Left colon (tissue), 2 donors: ENCODE measurements at regions not wholly inside any gene's neighbourhood (a gene's known extent, or its start where the extent isn't known, plus 50 kb on each side); places are given as distances from the start of the nearest gene placed in this dataset.
"Not testable (repeated sequence)": the region's sequence is repeated elsewhere in the genome, so short reads cannot be mapped to it uniquely, and the experiment has no call there.

Source experiments
- ATAC-seq: fragments of 200-7000 bp; cut with Tn5 transposase; one replicate; pipeline ENCODE4 v1.9.1; 2020; ENCODE audit warnings: mild to moderate bottlenecking, moderate library complexity
- DNase-seq, 2 donors: peaks; one replicate each; pipeline ENCODE4 v3.0.0-alpha.2; 2020
- intact Hi-C, 2 donors: fragments of 100-400 bp; cut with DNase I in 1 of 2; cut with micrococcal nuclease in 1 of 2; formaldehyde crosslinking; loops; one replicate each; pipeline versions ENCODE4 v1.11.2 to v1.14.0; 2022; cut with DNase I, micrococcal nuclease
- donor health status: DM: no; HTN: no; CAD: no.
- donor health status: DM: yes; HTN: yes; CAD: no.

DNA sequence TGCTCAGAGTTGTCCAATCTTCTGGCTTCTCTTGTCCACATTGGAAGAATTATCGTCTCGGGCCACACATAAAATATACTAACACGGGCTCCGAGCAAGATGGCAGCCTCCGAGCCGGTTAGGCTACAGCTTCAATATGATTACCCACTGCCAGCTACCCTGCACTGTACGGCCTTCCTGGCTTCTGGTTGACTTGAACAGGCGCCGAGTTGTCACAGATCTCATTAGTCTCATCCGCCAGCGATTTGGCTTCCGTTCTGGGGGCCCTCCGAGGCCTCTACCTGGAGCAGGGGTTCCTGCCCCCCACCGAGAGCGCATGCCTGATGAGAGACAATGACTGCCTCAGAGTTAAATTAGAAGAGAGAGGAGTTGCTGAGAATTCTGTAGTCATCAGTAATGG is 101.2 kb upstream of the NUDT6 start:
- intact Hi-C loops = no loop called here
- DNase-seq (no peak), ATAC-seq (no peak)

DNA sequence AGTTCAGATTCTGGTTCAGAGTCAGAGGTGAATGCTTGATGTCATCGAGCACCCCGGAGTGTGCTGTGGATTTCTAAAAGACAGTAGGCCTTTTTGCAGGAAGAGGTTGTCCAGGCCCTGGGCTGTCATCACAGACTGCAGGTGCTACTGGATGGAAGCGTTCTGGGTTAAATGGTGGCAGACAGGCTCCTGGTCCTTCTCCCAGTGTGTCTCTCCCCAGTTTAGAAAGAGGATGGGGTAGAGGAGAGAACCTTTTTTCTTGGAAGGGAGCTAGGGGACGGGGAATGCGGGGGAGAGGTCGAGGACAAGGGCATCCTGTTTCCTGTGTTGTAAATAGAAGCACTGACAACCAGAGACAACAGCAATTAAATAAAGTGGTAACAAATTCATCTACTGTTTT is 102.3 kb upstream of the NUDT6 start:
- intact Hi-C loops = no loop called here
- DNase-seq (no peak), ATAC-seq (no peak)

DNA sequence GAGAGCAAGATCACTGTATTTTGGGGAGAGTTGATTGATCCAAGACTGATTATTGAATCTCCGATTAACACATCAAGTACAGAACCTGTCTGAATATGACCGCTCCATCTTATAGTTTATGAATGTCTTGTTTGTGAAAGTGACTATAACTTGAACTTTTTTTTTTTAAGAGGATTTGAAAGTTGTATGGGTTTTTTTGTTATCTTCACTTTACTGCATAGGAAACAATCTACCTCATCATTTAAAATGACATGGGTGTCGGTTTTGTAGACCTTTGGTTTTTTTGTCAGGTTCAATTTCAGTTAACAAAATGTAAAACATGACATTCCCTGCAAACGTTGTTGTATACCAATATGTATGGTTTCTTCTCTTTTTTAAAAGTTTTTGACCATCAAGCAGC is 103.0 kb upstream of the NUDT6 start:
- intact Hi-C loops = no loop called here
- ATAC-seq (no peak), DNase-seq (no peak)

DNA sequence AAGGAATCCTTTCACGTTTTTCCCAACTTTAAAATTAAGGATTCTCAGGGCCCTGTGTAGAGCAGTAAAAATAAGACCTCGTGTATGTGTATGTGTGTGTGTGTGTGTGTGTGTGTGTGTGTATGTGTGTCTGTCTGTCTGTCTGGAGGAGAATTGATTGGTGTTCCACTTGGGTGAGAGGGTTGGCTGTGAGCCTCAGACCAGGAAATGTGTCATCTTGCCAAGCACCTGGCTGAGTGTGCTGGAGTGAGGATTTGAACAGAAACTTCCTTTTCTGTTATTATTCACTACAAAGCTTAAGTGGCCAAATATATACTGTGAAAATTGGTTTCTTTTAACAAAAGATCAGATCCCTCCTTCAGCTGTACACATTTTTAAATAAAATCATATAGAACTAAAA is 103.6 kb upstream of the NUDT6 start:
- DNase-seq, intact Hi-C loops, ATAC-seq: not testable (repeated sequence)

DNA sequence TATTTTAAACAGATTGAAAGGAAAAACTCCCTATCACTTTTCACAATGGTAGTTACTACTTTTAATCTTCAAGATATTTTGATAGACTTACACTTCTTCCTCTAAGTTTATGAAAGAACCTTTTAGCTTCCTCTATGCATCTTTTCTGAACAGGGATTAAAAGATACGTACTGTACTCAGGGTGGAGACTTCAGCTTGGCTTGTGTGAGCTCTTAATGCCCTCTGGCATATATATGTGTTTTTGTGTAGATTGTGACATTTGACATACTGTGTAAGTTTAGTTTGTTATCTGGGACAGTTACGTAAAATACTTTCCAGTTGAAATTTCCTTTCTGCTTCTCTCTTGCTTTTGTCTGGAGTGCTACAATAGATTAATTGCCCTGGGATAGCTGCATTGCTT is 109.3 kb upstream of the NUDT6 start:
- intact Hi-C loops = no loop called here
- ATAC-seq = no peak
- no peak for DNase-seq

DNA sequence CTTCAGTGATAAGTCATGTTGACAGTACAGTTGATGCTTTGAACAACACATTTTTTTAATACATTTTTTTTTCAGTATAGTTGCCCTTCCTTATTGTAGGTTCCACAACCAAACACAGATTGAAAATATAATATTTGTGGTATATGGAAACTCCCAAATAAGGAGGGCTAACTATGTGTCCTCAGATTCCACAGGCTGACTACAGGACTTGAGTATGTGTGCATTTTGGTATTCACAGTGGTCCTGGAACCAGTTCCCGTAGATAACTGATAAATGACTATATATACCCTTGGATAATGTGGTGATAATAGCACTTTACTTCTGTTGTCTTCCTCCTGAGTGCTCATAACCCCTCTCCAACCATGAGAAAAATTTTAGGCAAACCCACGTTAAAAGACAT is 111.6 kb upstream of the NUDT6 start:
- intact Hi-C loops = no loop called here
- ATAC-seq (no peak), DNase-seq (no peak)

DNA sequence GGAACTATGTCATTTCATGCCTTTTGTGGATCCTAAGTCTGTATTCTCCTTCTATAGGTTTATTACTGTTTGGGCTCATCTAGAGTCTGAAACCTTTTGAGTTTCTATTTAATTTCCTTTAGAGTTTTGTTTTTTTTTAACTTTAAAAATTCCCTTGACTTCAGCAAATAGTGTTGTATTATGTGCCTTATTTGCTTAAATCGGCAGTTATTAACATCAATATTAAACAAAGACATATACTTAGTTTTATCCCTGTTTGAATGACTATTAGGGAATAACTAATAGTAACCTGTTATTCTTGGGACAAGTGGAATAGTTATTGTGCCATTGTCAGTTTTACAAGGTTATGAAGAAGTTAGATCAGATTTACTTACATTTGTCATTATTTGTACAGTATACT is 112.8 kb upstream of the NUDT6 start:
- DNase-seq = no peak
- no peak for ATAC-seq
- intact Hi-C loops = no loop called here

DNA sequence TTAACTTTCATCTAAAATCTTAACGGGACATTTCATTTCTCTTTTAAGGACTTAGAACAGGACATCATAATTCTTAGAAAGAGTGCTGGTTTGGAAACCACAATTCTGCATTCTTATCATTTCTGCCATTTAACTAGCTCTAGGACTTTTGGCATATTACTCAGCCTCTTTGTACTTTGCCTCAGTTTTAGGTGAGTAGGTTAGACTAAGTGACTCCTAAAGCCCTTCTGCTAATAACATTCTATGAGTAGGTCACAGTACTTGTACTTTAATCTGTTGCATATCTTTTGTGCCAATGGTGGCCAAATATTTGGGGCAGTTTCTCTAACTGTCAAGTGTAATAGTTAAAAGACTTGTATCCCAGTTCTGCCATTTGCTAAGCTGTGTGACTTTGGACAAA is 115.4 kb upstream of the NUDT6 start:
- no peak for ATAC-seq
- intact Hi-C loops = no loop called here
- no peak for DNase-seq

DNA sequence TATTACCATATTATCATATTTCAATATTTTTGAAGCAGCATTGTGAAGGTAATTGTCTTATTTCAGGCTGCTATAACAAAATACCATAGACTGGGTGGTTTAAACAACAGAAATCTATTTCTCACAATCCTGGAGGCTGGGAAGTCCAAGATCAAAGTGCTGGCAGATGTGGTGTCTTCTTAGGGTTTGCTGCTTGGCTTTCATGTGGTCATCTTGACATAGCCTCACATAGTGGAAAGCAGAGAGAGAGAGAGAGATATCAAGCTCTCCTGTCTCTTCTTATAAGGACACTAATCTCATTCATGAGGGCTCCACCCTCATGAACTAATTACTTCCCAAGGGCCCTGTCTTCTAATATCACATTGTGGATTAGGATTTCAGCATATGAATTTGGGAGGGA is 119.7 kb upstream of the NUDT6 start:
- ATAC-seq (no peak), DNase-seq (no peak)
- intact Hi-C loops = no loop called here

DNA sequence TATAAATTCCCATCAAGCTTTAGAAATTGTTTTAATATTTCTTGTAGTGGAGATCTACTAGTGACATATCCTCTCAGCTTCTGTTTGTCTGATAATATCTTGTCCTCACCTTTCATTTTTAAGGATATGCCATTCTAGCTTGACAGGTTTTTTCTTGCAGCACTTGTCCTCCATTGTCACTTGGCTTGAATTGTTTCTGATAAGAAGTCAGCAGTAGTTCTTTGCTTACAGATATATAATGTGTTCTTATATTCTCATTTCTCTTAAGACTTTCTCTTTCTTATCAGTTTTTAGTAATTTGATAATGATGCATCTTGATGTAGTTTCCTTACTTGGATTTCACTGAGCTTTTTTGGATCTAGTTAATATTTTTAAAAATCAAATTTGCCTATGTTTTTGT is 120.6 kb upstream of the NUDT6 start:
- intact Hi-C loops = no loop called here
- ATAC-seq = no peak
- no peak for DNase-seq

DNA sequence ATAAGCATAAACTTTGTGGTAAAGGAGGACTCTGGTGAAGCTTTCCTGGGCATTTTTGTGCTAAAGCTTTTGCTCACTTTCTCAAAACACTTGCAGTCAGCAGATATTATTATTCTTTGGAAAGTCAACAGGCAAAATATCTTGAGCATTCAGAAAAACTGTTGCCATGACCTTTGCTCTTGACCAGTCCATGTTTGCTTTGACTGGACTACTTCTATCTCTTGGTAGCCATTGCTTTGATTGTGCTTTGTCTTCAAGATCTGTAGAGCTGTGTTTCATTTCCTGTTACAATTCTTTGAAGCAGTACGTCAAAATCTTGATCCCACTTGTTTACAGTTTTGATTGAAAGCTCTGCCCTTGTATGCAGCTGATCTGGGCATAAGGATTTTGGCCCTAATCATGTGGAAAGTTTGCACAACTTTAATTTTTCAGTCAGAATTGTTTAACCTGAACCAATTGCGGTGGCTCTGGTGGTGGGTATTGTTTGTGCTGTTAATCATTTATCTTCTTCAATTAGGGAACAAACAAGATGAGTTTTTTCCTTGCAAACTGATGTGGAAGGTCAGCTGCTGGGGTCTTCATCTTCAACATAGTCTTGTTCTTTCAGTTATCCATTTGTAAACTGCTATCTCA is 121.5 kb upstream of the NUDT6 start:
- DNase-seq (no peak), ATAC-seq (no peak)
- intact Hi-C loops = no loop called here

DNA sequence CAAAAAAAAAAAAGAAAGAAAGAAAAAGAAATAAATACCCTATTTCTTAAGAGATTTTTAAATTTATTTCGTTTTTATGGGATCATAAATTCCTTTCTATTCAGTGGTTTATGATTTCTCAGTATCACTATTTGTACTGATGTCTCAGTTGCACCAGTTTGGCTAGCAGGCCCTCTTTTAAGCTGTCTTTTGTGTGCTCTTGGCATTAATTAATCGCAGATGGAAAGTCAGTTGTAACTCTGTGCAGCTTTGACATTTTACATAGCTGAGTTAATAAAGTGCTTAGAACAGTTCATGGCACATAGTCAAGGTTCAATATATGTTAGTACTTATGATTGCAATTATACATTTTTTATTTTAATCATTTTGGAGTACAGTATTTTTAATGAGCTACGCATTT is 123.7 kb upstream of the NUDT6 start:
- ATAC-seq = no peak
- intact Hi-C loops = no loop called here

DNA sequence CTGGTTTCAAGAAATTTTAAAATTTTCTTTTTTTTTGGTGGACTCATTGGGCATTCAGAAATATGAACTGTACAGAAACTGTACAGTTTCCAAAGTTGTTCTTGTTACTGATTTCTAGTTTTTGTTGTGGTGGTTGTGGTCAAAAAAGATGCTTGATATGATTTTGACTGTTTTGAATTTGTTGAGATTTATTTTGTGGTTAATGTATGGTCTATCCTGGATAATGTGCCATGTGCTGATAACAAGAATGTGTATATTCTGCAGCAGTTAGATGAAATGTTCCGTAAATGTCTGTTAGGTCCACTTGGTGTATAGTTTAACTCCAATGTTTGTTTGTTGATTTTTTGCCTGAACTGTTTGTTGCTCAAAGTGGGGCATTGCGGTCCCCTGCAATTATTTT is 127.6 kb upstream of the NUDT6 start:
- no peak for DNase-seq
- intact Hi-C loops = no loop called here
- no peak for ATAC-seq

More for the DNA sequence above, 123.7 kb upstream of the NUDT6 start:
- no peak for DNase-seq

DNA sequence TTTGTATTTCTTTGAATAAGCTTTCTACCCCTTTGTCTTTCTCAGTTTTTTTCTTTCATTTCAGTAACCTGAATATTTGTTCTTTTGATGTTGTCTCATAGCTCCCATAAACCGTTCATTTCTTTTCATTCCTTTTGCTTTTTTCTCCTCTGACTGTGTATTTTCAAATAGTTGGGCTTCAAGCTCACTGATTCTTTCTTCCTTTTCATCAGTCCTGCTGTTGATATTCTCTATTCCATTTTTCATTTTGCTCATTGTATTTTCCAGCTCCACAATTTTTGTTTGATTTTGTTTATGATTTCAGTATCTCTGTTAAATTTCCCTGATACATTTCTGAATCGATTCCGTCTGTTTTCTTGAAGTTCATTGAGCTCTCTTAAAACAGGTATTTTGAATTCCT is 129.6 kb upstream of the NUDT6 start:
- DNase-seq (no peak), ATAC-seq (no peak)
- intact Hi-C loops = no loop called here

DNA sequence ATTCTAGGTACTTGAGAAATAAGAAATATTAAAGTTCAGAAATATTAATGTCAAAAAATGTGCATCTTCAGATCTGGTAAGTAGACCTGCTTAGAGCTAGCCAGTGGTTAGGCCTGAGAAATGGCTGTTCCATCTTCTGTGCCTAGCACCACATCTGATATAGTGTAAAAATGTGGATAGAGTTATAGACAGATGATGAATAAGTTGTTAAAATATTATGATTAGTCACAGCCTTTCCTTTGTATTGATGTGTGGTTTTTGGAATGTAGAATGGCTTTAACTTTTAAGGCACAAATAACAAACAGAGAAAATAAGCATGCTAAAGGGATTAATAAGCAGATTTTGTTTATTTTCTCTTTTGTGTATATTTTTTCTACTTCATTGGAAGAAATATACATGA is 133.5 kb upstream of the NUDT6 start:
- ATAC-seq = no peak
- no peak for DNase-seq
- intact Hi-C loops = no loop called here

DNA sequence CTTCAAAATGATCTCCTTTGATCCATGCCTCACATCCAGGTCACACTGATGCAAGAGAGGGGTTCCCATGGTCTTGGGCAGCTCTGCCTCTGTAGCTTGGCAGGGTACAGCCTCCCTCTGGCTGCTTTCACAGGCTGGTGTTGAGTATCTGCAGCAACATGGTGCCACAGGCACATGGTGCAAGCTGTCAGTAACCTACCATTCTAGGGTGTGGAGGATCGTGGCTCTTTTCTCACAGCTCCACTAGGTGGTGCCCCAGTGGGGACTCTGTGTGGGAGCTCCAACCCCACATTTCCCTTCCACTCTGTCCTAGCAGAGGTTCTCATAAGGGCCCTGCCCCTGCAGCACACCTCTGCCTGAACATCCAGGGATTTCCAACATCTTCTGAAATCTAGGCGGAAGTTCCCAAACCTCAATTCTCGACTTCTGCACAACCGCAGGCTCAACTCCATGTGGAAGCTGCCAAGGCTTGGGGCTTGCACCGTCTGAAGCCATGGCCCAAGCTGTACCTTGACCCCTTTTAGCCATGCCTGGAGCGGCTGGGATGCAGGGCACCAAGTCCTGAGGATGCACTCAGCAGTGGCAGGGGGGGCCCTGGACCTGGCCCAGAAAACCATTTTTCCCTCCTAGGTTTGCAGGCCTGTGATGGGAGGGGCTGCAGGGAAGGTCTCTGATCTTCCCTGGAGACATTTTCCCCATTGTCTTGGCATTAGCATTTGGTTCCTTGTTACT is 137.8 kb upstream of the NUDT6 start:
- intact Hi-C loops = no loop called here
- ATAC-seq (no peak), DNase-seq (no peak)

DNA sequence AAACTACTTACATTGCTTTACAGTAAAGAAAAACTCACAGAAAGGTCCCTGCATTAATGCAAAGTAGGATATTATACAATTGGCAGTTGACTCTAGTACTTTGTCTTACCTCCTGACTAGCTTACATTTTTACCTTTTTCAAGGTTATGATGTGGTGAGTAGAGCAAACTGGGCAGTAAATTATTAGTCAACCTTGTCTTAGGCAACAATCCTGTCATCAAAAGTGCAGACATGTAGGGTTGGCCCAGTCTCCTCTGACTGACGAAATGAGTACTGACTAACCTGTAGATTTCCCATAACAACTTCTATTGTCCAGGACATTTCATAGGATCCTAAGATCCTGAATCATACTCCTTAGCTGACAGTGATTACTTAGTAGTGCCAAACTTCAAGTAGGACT is 142.0 kb upstream of the NUDT6 start:
- intact Hi-C loops = no loop called here
- no peak for ATAC-seq
- DNase-seq = no peak

DNA sequence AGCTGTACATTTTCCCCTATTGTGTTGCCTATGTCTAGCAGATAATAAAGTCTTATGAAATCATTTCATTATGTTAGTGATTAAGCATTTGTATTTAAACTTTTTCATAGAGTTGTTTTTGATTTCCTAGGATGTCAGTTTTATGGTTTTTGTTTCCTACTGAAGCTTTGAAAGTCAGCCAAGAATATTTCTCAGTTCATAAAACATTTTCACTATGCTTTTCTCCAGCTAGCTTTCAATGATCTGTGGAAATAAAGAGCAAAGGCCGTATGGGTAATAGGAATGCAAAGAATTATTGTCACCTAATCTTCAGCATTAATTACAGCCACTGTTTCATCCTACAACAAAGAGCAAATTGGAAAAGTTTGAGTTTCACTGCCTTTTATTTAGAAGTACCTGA is 145.7 kb upstream of the NUDT6 start:
- intact Hi-C loops = no loop called here
- ATAC-seq (no peak), DNase-seq (no peak)

DNA sequence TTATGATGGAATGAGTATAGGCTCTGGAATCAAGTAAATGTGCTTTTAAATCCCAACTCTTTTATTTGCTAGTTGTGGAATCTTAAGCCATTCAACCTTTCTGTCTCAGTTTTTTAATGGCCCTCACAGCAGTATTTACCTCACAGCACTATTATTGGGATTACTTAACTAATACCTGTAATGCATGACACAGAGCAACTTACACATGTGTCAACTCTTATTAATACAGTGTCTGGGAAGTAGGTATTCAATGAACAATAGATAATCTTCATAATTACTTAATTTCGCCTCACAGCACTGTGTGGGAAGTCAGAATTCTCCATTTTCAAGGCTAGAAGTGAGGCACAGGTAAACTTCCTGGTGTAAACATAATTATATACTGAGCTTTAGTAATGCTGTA is 149.7 kb upstream of the NUDT6 start:
- ATAC-seq (no peak), DNase-seq (no peak)
- intact Hi-C loops = no loop called here

DNA sequence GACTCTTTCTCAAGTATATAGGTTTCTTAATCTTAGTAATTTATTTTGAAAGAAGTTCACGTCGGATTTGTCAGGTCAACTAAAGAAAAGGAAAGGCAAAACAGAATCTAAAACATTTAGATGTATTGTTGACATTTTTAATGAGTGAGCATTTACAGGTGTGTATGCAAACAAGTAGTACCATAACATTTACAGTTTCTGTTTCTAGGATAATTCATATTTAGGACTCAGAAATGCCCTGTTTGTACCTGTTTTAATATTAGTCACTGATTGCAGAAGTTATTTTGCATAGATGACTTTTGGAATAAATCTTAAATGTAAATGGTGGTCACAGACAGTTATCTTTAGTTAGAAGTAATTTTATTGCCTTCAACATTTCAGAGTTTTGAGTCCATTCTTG is 151.3 kb upstream of the NUDT6 start:
- no peak for DNase-seq
- intact Hi-C loops = no loop called here
- no peak for ATAC-seq

DNA sequence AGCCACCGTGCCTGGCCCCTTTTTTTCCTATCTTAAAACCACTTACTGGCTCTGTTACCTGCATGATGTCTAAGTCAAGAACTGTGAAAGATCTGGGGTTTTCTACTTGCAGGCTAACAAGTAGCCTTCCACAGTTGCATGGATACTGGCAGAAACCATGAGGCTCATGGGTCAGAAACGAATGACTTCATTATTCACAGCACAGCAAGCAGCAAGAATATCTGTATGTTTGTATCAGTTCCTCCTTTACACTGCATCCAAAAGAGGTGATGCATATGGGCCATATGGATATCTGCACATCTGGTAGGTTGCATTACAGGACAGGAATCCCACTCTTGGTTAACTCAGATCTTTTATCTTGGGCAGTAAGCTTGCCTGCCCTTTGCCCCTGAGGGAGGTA is 154.9 kb upstream of the NUDT6 start:
- DNase-seq (no peak), ATAC-seq (no peak)
- intact Hi-C loops = no loop called here
